ENCODE measurements at regions not wholly inside any gene's neighbourhood (a gene's known extent, or its start where the extent isn't known, plus 50 kb on each side); places are given as distances from the start of the nearest gene placed in this dataset.

GRCh38 chr9:16045651-16046280 lies 492.9 kb downstream of the CCDC171 start:
- no peak for DNase-seq (ENCODE audit: low spot score in 2 of 2)
- Histone ChIP-seq H3K4me3 (no peak overlapping the region), H3K27ac (no peak overlapping the region), H3K9me3 (no peaks in the 10 kb centered on the region), H3K4me1 (peaks cover 0 to 9% (median 0%) of the 10 kb centered on the region in 4 donors), H3K27me3 (no peaks in the 10 kb centered on the region), H3K36me3 (no peaks in the 10 kb centered on the region)
- 90 to 92% methylated on average over 2 of the region's 2 CpGs for WGBS, 2 donors
- no peak for TF ChIP-seq POLR2A (IDR thresholded peaks at IDR 0.05)
- TF ChIP-seq, protein P1, sequence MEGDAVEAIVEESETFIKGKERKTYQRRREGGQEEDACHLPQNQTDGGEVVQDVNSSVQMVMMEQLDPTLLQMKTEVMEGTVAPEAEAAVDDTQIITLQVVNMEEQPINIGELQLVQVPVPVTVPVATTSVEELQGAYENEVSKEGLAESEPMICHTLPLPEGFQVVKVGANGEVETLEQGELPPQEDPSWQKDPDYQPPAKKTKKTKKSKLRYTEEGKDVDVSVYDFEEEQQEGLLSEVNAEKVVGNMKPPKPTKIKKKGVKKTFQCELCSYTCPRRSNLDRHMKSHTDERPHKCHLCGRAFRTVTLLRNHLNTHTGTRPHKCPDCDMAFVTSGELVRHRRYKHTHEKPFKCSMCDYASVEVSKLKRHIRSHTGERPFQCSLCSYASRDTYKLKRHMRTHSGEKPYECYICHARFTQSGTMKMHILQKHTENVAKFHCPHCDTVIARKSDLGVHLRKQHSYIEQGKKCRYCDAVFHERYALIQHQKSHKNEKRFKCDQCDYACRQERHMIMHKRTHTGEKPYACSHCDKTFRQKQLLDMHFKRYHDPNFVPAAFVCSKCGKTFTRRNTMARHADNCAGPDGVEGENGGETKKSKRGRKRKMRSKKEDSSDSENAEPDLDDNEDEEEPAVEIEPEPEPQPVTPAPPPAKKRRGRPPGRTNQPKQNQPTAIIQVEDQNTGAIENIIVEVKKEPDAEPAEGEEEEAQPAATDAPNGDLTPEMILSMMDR (IDR thresholded peaks at IDR 0.05): no peak
- no peak for TF ChIP-seq EP300 (IDR thresholded peaks at IDR 0.05)

DNA sequence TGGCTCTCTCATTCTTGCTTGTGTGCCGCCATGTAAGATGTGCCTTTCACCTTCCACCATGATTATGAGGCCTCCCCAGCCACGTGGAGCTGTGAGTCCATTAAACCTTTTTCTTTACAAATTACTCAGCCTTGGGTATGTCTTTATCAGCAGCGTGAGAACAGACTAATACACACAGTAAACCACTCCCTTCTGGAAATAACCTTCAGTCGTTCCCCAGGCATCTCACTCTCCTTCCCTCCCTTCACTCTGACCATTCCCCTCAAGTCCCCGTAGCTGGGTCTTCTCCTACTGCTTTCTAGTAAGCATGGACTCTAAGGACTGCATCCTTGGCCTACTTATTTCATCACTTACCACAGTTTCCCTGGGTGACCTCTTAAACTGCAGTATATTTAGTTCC lies 493.9 kb downstream of the CCDC171 start:
- Histone ChIP-seq H3K36me3 (no peaks in the 10 kb centered on the region), H3K4me1 (peaks cover 0 to 9% (median 0%) of the 10 kb centered on the region in 4 donors), H3K27ac (no peak overlapping the region), H3K4me3 (no peak overlapping the region), H3K27me3 (no peaks in the 10 kb centered on the region), H3K9me3 (no peaks in the 10 kb centered on the region)
- WGBS, 2 donors: 57 to 75% methylated on average over 5 of the region's 5 CpGs
- DNase-seq (ENCODE audit: low spot score in 2 of 2): no peak
- TF ChIP-seq POLR2A (IDR thresholded peaks at IDR 0.05): no peak
- no peak for TF ChIP-seq EP300 (IDR thresholded peaks at IDR 0.05)
- TF ChIP-seq, protein P1 (IDR thresholded peaks at IDR 0.05): no peak

GRCh38 chr9:16048129-16048528 lies 495.3 kb downstream of the CCDC171 start:
- Histone ChIP-seq H3K4me1 (peaks cover 0 to 9% (median 0%) of the 10 kb centered on the region in 4 donors), H3K27ac (no peak overlapping the region), H3K9me3 (no peaks in the 10 kb centered on the region), H3K27me3 (no peaks in the 10 kb centered on the region), H3K4me3 (no peak overlapping the region), H3K36me3 (no peaks in the 10 kb centered on the region)
- no peak for DNase-seq (ENCODE audit: low spot score in 2 of 2)
- 73 to 78% methylated on average over 5 of the region's 5 CpGs for WGBS, 2 donors
- TF ChIP-seq POLR2A (IDR thresholded peaks at IDR 0.05) (no peak), EP300 (IDR thresholded peaks at IDR 0.05) (no peak)
- TF ChIP-seq, protein P1 (IDR thresholded peaks at IDR 0.05): no peak

DNA sequence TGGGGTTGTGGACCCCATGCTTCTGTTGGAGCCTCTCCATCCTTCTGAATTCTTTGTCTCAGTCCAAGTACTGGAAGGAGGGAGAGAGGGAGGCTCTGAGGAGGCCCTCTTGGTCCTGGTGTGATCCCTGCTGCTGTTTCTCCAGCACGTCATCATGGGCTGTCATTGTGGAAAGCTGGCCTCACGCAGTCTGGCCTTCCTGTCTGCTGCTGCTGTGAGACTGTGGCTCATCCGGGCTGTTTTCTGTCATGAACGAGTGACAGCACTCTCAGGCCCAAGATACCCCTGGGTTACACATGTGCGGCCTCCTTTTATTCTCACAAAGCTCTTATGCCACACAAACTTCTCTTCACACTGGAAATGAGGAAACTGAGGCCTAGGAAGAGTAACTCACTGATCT lies 499.3 kb downstream of the CCDC171 start:
- TF ChIP-seq POLR2A (IDR thresholded peaks at IDR 0.05): no peak
- TF ChIP-seq, protein P1 (IDR thresholded peaks at IDR 0.05): no peak
- TF ChIP-seq EP300 (IDR thresholded peaks at IDR 0.05): no peak
- H3K27ac ChIP-seq: no peak overlapping the region
- no peak overlapping the region for H3K4me3 ChIP-seq
- H3K36me3 ChIP-seq: no peaks in the 10 kb centered on the region
- H3K27me3 ChIP-seq: no peaks in the 10 kb centered on the region
- H3K9me3 ChIP-seq: no peaks in the 10 kb centered on the region
- no peak for DNase-seq (ENCODE audit: low spot score in 2 of 2)
- H3K4me1 ChIP-seq: no peaks in the 10 kb centered on the region
- WGBS, 2 donors: 88 to 92% methylated on average over 5 of the region's 5 CpGs

DNA sequence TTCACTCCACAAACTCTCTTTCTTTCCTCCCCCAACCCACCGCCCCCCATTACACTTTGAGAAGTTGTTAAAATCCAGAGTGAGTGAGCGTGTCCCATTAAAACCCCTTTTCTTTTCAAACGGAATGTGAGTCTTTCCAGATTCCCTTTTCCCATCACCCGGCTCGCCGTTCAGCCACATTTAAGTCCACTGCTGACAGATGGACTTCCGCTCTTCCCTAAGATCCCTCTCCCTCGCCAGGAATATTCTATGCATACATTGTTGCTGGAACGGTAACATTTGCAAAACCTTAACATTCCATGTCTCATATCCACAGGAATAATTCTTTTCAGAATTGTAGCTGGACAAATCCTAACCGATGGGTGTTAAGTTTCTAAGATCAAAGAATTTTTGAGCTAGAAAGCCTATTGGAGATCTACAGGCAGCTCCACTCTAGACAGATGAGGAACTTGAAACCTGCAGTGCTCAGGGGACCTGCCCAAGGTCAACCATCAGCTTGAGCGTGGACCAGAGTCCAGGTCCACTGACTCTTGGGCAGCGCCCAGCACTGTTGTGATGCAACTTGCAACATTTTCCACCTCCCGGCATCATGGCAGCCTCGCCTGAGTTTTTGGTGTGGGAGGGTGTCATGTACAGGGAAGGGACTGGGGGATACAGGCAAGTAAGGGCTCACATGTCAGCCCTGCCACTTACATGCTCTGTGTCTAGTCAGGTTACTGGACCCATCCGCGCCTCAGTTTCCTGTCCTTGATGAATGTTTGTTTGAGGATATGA lies 500.1 kb downstream of the CCDC171 start:
- Histone ChIP-seq H3K4me1 (no peaks in the 10 kb centered on the region), H3K4me3 (no peak overlapping the region), H3K27ac (no peak overlapping the region), H3K27me3 (no peaks in the 10 kb centered on the region), H3K9me3 (no peaks in the 10 kb centered on the region), H3K36me3 (no peaks in the 10 kb centered on the region)
- TF ChIP-seq EP300 (IDR thresholded peaks at IDR 0.05): no peak
- TF ChIP-seq, protein P1 (IDR thresholded peaks at IDR 0.05): no peak
- TF ChIP-seq POLR2A (IDR thresholded peaks at IDR 0.05): no peak
- WGBS, 2 donors: 85 to 86% methylated on average over 16 of the region's 16 CpGs
- DNase-seq (ENCODE audit: low spot score in 2 of 2): no peak

All from tibial nerve (tissue), 4 donors.